ENCODE measurements at regions not wholly inside any gene's neighbourhood (a gene's known extent, or its start where the extent isn't known, plus 50 kb on each side); places are given as distances from the start of the nearest gene placed in this dataset.

- DNase-seq: no peak
These were observed 465.1 kb downstream of the FUT8 start for GRCh38 chr14:65877624-65878023.

- DNase-seq: no peak
These were observed 466.1 kb downstream of the FUT8 start for GRCh38 chr14:65878586-65878985.

DNA sequence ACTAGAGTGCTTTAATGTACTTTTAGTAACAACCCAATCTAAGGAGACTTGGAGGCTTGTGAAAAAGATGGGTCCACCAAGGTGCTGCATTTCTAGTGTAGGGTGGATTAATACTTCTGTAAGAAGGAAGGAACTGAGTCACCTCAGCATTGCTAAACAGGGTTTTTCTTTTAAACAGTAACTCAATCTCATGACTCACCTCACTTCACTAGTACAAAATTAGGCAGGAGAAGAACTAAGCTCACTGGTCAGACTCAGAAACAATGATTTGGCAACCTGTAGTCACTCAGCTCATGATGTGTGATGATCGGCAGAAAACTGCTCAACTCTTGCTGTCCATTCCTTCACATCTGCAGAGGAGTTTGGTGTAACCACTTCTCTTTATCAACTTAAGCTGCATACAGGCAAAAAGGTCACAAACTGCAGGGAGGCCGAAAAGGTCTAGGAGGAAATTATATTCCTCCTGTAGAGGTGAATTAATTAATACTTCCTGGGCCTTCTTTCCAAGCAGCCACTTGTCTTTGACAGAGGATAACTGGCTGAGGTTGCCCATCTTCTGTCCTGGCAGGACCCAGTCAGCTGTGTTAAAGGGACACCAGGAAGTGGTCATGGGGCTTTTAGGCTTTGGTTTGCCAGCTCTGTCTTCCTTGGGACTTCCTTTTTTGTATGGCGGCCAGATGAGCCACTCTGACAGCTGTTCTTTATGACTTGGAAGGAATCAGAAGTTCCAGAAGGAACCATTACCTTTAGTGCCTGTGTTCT lies 466.9 kb downstream of the FUT8 start:
- no peak for DNase-seq

DNA sequence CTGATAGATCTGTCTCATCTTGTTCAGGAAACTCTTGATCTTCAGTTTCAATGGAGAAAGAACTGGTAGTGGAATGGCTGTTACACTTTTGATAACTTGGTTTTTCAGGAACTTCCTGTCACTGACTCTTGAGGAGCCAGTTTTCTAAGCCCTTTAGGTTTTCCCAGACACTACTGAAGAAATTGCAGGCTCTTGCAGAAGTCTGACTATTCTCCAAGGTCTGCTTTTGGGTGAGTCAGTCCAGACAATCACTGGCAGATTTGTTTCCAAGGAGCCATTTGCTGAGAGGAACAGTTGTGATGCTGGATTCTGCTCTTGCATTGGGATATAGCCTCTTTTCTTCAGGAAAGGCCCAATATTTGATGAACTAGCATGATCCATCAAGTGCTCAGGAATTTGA lies 468.0 kb downstream of the FUT8 start:
- DNase-seq: no peak

GRCh38 chr14:65881642-65882041 lies 469.1 kb downstream of the FUT8 start:
- no peak for DNase-seq

DNA sequence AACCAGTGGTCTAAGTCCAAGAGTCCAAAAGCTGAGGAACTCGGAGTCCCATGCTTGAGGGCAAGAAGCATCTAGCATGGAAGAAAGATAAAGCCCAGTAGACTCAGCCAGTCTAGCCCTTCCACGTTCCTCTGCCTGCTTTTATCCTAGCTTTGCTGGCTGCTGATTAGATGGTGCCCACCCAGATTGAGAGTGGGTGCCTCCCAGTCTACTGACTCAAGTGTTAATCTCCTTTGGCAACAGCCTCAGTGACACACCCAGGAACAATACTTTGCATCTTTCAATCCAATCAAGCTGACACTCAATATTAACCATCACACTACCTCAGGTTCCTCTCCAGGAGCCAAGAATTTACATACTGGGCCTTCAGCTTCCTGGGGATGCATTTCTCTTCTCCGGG lies 476.1 kb downstream of the FUT8 start:
- no peak for DNase-seq

DNA sequence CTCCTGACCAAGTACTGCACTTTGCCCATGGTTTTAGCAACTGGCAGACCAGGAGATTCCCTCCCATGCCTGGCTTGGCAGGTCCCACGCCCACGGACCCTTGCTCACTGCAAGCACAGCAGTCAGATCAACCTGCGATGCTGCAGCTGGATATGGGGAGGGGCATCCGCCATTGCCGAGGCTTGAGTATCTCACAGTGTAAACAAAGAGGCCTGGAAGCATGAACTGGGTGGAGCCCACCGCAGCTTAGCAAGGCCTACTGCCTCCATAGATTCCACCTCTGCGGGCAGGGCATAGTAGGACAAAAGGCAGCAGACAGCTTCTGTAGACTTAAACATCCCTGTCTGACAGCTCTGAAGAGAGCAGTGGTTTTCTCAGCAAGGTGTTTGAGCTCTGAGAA lies 479.8 kb downstream of the FUT8 start:
- DNase-seq: no peak

GRCh38 chr14:65900164-65900563 lies 487.6 kb downstream of the FUT8 start:
- DNase-seq: no peak

GRCh38 chr14:65901595-65901994 lies 489.1 kb downstream of the FUT8 start:
- DNase-seq: no peak

- no peak for DNase-seq
These were observed 492.5 kb downstream of the FUT8 start for GRCh38 chr14:65904988-65905387.

- DNase-seq: no peak
These were observed 493.8 kb downstream of the FUT8 start for GRCh38 chr14:65906344-65906743.

GRCh38 chr14:65906948-65907347 lies 494.4 kb downstream of the FUT8 start:
- DNase-seq: no peak

GRCh38 chr14:65910108-65910786 lies 497.7 kb downstream of the FUT8 start:
- DNase-seq: no peak

DNA sequence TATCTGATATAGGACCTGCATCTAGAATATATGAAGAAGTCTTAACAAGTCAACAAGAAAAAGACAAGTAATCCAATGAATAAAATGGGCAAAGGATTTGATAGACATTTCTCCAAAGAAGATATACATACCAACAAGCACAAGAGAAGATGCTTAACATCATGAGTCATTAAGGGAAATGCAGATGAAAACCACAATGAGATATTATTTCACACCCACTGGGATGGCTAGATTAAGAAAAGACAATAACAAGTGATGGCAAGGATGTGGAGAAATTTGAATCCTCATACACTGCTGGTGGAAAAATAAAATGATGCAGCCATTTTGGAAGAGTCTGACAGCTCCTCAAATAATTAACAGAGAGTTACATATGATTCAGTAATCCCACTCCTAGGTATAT lies 502.6 kb downstream of the FUT8 start:
- no peak for DNase-seq

DNA sequence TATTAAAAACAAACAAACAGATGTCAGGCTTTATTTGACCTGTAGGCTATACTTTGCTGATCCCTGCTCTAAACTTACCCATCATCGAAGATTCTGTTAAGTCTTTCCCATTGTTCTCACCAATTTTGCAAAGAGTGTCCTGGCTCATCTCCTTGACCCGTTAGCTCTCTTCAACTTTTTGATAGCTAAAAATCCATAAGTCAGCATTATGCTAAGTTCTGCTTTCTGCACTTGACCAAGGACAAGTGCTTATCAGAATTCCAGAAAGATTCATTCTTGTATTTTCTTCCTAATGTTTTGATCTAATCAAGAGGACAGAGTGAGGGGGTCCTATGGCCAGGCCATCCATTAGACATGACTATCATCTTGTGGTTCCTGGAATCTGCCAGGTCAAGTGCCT lies 503.5 kb downstream of the FUT8 start:
- no peak for DNase-seq

- DNase-seq: no peak
These were observed 508.5 kb downstream of the FUT8 start for GRCh38 chr14:65920996-65921395.

- no peak for DNase-seq
These were observed 509.6 kb downstream of the FUT8 start for GRCh38 chr14:65922142-65922541.

DNA sequence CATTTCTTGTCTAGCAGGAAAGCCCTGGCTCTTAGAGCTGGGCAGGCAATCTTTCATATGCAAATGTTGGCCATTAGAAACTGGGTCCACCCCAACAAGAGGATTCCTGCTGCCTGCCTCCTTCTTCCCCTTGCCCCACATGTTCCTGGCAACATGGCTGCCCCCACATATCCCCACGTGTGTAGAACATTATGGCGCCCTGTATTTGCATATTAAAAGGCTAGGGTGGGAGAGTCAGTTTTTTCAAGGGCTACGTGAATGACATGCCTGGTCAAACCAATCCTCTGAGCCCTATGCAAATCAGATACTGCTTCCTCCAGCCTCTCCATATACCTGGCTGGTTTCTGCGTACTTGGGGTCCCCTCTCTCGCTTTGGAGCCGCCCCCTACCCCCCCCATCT lies 514.0 kb downstream of the FUT8 start:
- no peak for DNase-seq

DNA sequence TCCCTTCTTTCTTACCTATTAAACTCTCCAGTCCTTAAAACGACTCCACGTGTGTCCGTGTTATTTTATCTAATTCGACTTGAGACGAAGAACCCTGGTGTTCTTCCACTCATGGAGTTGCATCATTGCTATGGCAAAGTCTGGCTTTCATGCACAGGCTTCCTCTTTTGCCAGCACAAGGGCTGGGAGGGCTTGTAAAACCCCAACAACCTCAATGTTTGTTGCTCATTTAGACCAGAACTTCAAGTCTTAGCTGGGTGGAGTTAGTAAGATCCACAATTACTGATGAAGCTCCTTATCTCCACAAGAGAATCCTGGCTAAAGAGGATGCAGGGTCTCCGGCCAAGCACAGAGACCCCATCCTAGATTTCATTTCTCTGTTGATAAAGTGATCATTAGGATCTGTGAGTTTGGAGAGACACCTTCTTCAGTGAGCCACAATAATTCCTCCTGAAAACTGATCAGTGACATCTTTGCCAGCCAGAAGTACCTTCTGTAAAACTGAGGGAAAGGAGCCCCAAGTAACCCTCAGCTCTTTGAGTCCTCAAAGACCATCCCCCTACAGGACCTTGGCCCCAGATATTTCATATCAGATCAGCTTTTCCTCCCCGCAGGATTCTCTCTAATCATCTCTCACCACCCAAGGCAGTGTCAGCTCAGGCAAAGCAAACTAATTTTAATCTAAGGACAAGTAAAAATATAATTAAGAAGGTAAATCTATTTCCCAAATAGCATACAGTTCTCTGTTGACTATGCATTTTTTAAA lies 514.6 kb downstream of the FUT8 start:
- DNase-seq: no peak

- DNase-seq: no peak
These were observed 515.4 kb downstream of the FUT8 start for GRCh38 chr14:65927931-65928356.

DNA sequence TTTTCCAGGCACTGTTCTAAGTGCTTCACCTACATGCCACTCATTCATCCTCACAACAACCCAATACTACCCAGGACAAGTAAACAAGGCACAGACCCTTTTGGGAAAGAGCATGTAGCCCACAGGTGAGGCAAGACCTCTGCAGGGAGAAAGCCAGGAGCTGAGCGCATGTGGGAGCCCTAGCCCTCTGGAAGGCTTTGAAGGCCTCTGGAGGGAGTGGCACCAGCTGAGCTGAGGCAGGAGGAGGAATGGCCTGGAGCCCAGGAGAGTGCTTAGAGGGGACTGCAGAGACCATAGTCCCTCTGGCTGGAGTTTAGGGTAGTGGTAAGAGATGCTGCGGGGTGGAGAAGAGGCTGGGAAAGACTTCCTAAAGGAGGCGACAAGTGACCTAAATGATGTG lies 516.5 kb downstream of the FUT8 start:
- DNase-seq: no peak

- no peak for DNase-seq
These were observed 521.0 kb downstream of the FUT8 start for GRCh38 chr14:65933400-65934069.

DNA sequence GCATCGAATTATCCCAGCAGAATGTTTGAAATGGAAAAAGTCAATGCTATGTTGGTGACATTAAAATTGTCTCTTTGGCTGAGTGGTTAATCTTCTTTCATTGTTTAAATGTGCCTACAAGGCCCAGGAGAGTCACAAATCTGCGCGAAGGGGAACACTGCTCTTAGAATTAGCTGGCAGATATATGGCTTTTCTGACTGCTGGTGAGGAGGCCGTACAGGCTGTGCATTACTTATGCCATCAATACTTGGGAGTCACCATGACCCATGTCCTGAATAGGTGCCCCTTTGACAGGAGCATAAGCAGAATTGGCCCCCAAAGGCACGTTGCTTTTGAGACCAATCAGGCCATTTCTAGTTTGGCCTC lies 521.5 kb downstream of the FUT8 start:
- no peak for DNase-seq

All from left kidney (tissue), 1 donor.